ENCODE measurements at regions not wholly inside any gene's neighbourhood (a gene's known extent, or its start where the extent isn't known, plus 50 kb on each side); places are given as distances from the start of the nearest gene placed in this dataset.

DNA sequence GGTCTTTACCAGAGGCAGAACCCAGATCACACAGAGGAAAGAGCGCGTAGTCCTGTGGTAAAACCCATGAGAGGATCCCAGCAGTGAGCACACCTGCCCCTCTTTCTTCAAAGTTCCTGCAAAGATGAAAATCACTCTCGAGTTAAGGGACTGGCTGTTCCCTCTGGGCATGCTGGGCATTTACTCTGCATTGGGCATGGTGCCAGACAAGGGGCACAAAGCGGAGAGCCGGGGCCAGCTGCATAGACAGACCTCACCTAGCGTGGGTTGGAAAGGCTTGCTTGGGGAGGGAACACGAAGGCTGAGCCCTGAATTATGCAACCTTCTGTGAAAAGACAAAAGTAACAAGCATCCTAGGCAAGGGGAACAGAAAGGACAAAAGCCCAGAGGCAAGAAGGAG lies 120.0 kb upstream of the TCERG1L start:
- no peak for TF ChIP-seq CTCF (IDR thresholded peaks at IDR 0.05; ENCODE audit: poor library complexity)
- TF ChIP-seq EZH2 (IDR thresholded peaks at IDR 0.05; ENCODE audit: borderline replicate concordance) = no peak
- no peak for TF ChIP-seq EZH2phosphoT487 (IDR thresholded peaks at IDR 0.05; ENCODE audit: low read depth, severe bottlenecking, unreplicated experiment)
